Pons (tissue), 1 donor: ENCODE measurements at regions not wholly inside any gene's neighbourhood (a gene's known extent, or its start where the extent isn't known, plus 50 kb on each side); places are given as distances from the start of the nearest gene placed in this dataset.

Experiments
- DNase-seq: peaks from one replicate; pipeline ENCODE4 v3.0.0-alpha.2; 2016; ENCODE audit warnings: low spot score

- no peak for DNase-seq
Measured at GRCh38 chr15:97350813-97351212, 609.7 kb upstream of the ARRDC4 start.

GRCh38 chr15:97383516-97383915, 577.0 kb upstream of the ARRDC4 start:
- no peak for DNase-seq

- DNase-seq, result no peak
Measured at GRCh38 chr15:97386940-97387339, 573.6 kb upstream of the ARRDC4 start.

GRCh38 chr15:97401195-97401594, 559.3 kb upstream of the ARRDC4 start:
- DNase-seq, result no peak

- DNase-seq, result no peak
Measured at GRCh38 chr15:97401970-97402369, 558.5 kb upstream of the ARRDC4 start.

- DNase-seq, result no peak
Measured at GRCh38 chr15:97406841-97407240, 553.7 kb upstream of the ARRDC4 start.

- DNase-seq, result no peak
Measured at GRCh38 chr15:97410897-97411575, 549.5 kb upstream of the ARRDC4 start.

- DNase-seq, result no peak
Measured at GRCh38 chr15:97420130-97420529, 540.4 kb upstream of the ARRDC4 start.

- DNase-seq, result no peak
Measured at GRCh38 chr15:97425596-97425995, 534.9 kb upstream of the ARRDC4 start.

- DNase-seq, result no peak
Measured at GRCh38 chr15:97443101-97443500, 517.4 kb upstream of the ARRDC4 start.

GRCh38 chr15:97446138-97446537, 514.4 kb upstream of the ARRDC4 start:
- no peak for DNase-seq

- no peak for DNase-seq
Measured at GRCh38 chr15:97456521-97457202, 503.8 kb upstream of the ARRDC4 start.

- DNase-seq, result no peak
Measured at GRCh38 chr15:97457203-97457847, 503.2 kb upstream of the ARRDC4 start.

- no peak for DNase-seq
Measured at GRCh38 chr15:97459771-97460170, 500.7 kb upstream of the ARRDC4 start.

GRCh38 chr15:97461226-97461625, 499.3 kb upstream of the ARRDC4 start:
- DNase-seq, result no peak

- no peak for DNase-seq
Measured at GRCh38 chr15:97463696-97464095, 496.8 kb upstream of the ARRDC4 start.

GRCh38 chr15:97470417-97470816, 490.1 kb upstream of the ARRDC4 start:
- no peak for DNase-seq

- DNase-seq, result no peak
Measured at GRCh38 chr15:97473627-97474026, 486.9 kb upstream of the ARRDC4 start.

- DNase-seq, result no peak
Measured at GRCh38 chr15:97479957-97480356, 480.5 kb upstream of the ARRDC4 start.

- DNase-seq, result no peak
Measured at GRCh38 chr15:97482521-97482920, 478.0 kb upstream of the ARRDC4 start.

- DNase-seq, result no peak
Measured at GRCh38 chr15:97483232-97483631, 477.3 kb upstream of the ARRDC4 start.

GRCh38 chr15:97490429-97490828, 470.1 kb upstream of the ARRDC4 start:
- no peak for DNase-seq

GRCh38 chr15:97501291-97501690, 459.2 kb upstream of the ARRDC4 start:
- DNase-seq, result peak; percentile 5
